Suprapubic skin (tissue), 4 donors: ENCODE measurements at regions not wholly inside any gene's neighbourhood (a gene's known extent, or its start where the extent isn't known, plus 50 kb on each side); places are given as distances from the start of the nearest gene placed in this dataset.

Source experiments
- CTCF ChIP-seq, 2 donors: fragments of 200-600 bp in 1 of 2; fragments of 450-650 bp in 1 of 2; sonication (generic) in 1 of 2; IDR thresholded peaks; one replicate each; pipeline ENCODE4 v1.5.1; 2016 to 2019; ENCODE audit warnings: antibody characterized with exemption in 2 of 2, mild to moderate bottlenecking in 1 of 2, moderate library complexity in 1 of 2
- EP300 ChIP-seq: sonication (generic); formaldehyde crosslinking; IDR thresholded peaks from one replicate; pipeline ENCODE4 v1.6.1; 2017; ENCODE audit warnings: antibody characterized with exemption
- POLR2A ChIP-seq, 2 donors: fragments of 450-650 bp; IDR thresholded peaks; one replicate each; pipeline ENCODE4 v1.6.1; 2017; ENCODE audit warnings: antibody characterized with exemption in 2 of 2, mild to moderate bottlenecking in 2 of 2, moderate library complexity in 2 of 2
- POLR2AphosphoS5 ChIP-seq, 3 donors: sonication (generic); formaldehyde crosslinking; IDR thresholded peaks; one replicate each; pipeline ENCODE4 v1.6.1; 2017; ENCODE audit warnings: antibody characterized with exemption in 3 of 3

GRCh38 chr3:106048946-106049481, 180.2 kb upstream of the CBLB start:
- TF ChIP-seq CTCF (IDR thresholded peaks at IDR 0.05) (no peak), POLR2AphosphoS5 (IDR thresholded peaks at IDR 0.05) (no peak), POLR2A (IDR thresholded peaks at IDR 0.05) (no peak), EP300 (no peak)
